GM18520 (cell line): ENCODE measurements at regions not wholly inside any gene's neighbourhood (a gene's known extent, or its start where the extent isn't known, plus 50 kb on each side); places are given as distances from the start of the nearest gene placed in this dataset.
"Not testable (repeated sequence)": the region's sequence is repeated elsewhere in the genome, so short reads cannot be mapped to it uniquely, and the experiment has no call there.

ENCODE experiments used
- ATAC-seq: cut with Tn5 transposase; IDR thresholded peaks from one replicate; pipeline ENCODE4 v1.9.1; 2021; ENCODE audit not compliant: unreplicated experiment

DNA sequence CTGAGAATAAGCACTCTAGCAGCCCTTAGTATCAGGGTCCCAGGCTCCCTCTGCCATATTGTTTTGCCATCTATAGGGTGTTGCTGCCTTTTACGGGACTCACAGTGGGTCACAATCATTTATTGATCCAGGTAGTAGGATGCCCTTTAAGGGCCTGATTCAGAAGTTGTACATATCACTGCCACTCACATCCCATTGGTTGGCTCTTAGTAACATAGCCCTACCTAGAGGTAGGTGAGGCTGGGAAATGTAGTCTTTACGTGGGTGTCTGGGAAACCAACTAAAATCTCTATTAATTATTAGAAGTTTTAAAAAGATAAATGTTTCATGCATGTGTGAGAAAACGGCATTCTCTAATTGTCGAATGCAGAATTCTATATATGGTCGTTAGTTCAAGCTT is 78.8 kb upstream of the ATP5PO start:
- ATAC-seq: no peak

- ATAC-seq: no peak
These were observed 78.0 kb upstream of the ATP5PO start for GRCh38 chr21:33993286-33994231.

- ATAC-seq: not testable (repeated sequence)
These were observed 76.8 kb upstream of the ATP5PO start for GRCh38 chr21:33992412-33992811.

GRCh38 chr21:33991133-33991532 is 75.5 kb upstream of the ATP5PO start:
- no peak for ATAC-seq

GRCh38 chr21:33989440-33989839 is 73.8 kb upstream of the ATP5PO start:
- no peak for ATAC-seq

DNA sequence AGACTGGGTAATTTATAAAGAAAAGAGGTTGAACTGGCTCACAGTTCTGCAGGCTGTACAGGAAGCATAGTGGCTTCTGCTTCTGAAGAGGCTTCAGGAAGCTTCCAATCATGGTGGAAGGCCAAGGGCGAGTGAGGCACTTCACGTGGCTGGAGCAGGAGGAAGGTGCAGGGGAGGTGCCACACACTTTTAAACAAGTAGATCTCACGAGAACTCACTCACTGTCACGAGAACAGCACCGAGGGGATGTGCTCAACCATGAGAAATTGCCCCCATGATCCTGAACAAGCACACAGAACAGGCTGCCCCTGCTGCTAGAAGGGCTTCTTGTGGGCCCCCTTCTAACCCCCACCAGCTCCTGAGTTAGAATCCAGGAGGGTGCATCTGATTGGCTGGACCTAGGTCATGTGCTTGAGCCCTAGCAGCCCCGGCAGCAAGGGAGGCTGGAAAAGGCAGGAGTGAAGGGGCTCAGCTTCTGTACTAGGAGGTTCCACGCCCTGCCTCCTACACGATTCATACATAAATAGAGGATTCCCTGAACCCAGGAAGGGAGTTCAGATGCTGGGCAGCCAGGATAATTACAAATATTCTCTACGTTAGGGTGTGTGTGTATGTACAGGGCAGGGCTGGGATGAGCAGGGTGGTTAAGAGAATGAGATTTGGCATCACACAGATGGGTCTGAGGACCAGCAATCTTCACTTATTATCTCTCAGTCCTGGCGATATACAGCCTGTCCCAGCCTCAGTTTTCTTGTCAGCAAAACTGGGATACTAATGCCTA is 72.8 kb upstream of the ATP5PO start:
- ATAC-seq: no peak

DNA sequence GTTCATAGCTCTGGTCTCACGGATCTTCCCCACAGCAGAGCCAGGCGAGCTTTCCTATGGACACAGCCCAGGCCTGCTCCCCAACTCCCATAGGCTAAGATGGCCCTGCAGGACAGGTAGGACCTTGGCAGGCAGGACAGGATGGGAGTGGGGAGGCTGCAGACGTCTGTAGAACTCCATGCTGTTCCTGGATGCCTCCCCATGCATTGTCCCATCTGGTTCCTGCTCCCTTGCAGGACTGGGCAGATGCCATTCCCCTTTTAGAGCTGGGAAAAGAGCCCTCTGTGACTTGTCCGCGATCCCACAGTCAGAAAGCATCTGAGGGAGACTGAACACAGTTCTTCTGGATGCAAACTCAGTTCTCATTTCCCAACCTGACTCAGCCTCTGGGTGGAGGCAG is 71.9 kb upstream of the ATP5PO start:
- no peak for ATAC-seq

DNA sequence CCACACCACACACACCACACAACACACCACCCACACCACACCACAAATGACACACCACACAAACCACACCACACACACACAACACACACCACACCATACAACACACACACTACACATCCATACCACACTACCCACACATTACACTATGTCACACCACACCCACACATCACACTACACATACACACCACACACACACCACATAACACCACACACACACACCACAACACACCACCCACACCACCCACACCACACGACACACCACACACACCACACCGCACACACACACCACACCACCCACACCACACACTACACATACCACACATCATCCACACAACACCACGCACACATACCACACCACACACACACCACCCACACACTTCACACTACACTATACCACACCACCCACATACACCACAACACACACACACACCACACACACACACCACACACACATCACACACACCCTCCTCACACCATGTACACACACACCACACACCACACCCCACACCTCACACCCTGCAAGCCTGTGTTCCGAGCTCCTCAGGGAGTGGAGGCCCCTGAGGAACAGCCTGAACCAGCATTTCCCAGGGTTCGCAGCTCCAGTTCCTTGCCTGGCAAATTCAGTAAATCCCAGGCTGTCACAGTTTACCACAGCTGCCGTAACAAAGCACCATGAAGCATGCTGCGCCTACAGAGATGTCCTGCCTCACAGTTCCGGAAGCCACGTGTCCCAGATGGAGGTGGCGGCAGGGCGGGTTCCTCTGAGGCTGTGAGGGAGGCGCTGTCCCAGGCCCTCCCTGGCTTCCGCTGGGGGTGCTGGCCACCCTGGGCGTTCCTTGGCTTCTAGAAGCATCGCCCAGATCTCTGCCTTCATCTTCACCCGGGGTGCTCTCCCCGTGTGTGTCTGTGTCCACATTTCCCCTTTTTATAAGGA is 69.8 kb upstream of the ATP5PO start:
- ATAC-seq: no peak

- no peak for ATAC-seq
These were observed 68.4 kb upstream of the ATP5PO start for GRCh38 chr21:33984021-33984481.

GRCh38 chr21:33981391-33982101 is 65.9 kb upstream of the ATP5PO start:
- ATAC-seq: no peak

DNA sequence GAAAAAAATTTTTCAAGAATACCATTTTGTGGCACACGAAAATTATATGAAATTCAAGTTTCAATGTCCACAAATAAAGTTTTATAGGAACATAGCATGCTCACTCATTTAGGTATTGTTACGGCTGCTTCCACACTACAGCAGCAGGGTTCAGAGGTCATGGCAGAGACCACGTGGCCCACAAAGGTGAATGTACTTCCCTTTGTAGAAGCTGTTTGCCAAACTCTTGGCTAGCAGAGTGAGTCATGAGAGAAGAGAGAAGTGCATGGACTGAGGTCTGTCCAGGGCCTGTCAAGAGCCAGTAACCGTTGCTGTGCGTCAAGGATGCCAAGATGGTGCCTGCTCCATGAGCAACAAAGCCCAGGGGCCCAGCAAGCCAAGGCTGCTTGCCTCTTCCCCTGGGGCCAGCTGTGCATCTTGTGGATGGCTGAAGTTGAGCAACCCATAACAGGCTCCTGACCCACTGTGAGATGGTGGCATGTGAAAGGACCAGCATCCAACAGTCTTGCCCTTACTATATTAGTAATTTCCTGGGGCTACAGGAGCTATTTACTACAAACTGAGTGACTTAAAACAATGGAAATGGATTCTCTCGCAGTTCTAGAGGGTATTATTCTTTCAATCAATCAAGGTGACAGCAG is 64.8 kb upstream of the ATP5PO start:
- no peak for ATAC-seq

DNA sequence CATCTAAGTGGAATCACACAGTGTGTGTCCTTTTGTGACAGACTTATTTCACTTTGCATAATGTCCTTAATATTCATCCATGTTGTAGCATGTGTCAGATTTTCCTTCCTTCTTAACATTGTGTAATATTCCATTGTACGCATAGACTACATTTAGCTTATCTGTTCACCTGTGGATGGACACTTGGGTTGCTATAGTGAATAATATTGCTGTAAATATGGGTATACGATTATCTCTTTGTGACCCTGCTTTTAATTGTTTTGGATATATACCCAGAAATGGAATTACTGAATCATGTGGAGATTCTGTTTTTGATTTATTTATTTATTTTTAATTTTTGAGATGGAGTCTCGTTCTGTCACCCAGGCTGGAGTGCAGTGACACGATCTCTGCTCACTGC is 63.0 kb upstream of the ATP5PO start:
- no peak for ATAC-seq

DNA sequence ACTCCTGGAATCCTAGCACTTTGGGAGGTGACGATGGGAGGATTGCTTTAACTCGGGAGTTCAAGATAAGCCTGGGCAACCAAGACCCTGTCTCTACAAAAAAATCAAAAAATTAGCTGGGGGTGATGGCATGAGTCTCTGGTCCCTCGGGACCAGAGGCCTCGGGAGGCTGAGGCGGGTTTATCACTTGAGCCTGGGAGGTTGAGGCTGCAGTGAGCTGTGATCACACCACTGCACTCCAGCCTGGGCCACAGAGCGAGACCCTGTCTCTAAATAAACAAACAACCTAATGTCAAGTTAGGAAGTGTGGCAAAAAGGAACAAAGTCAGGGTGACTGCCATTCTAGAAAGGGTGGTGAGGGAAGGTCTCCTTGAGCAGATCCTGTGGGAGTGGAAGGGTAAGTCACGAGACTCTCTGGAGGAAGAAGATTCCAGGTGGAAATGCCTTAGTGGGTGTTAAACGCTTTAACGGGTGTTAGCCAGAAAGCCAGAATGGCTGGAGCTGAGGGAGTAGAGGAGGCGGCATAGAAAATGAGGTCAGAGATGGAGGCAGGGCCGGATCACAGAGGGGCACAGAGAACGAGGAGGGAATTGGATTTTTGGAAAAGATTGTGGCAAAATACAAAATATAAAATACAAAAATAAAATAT is 62.2 kb upstream of the ATP5PO start:
- ATAC-seq: no peak

DNA sequence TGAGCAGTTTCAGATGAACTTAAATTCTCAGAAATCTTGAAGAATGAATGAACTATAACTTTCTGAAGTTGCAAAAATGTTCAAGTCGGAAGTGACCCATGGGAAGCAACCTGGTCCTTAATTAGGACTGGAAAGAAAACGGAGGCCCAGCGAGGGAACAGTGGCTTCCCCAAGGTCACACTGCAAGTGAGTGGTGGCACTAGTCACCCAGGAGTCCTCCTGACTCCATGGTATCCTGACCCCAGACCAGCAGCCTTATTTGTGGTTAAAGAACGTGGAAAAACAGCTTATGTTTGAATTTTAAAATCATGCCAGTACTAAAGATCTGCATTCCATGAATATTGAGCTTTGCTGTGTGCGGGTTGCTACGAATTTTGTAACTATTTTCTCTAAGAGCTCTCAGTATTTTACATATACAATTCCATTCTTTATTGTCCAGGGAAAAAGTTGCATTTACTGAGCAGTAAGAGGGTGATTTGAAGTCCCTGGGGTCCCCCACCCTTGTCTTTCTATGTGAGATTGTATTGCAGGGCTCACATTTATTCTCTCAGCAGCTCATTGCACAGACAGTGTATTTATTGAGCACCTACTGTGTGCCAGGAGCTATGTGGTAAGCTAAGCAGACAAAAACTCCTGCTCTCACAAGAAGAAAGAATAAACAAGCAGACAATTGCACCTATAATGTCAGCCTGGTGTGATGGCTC is 61.6 kb upstream of the ATP5PO start:
- ATAC-seq: no peak

- peak; percentile 17 for ATAC-seq
These were observed 60.7 kb upstream of the ATP5PO start for GRCh38 chr21:33976082-33977016.

- peak; percentile 87 for ATAC-seq
These were observed 60.0 kb upstream of the ATP5PO start for GRCh38 chr21:33975548-33976081.
